IMR-90 (cell line): ENCODE measurements at regions not wholly inside any gene's neighbourhood (a gene's known extent, or its start where the extent isn't known, plus 50 kb on each side); places are given as distances from the start of the nearest gene placed in this dataset.
"Not testable (repeated sequence)": the region's sequence is repeated elsewhere in the genome, so short reads cannot be mapped to it uniquely, and the experiment has no call there.

ENCODE experiments used
- BHLHE40 ChIP-seq: fragments of 150-350 bp; IDR thresholded peaks from 2 replicates; pipeline ENCODE4 v1.6.1; 2016; ENCODE audit warnings: mild to moderate bottlenecking, low read depth, low read length
- CEBPB ChIP-seq: IDR thresholded peaks from 2 replicates; pipeline ENCODE4 v1.6.1; 2012; ENCODE audit warnings: low read depth, low read length, improper control_type of control experiment
- CTCF ChIP-seq: conservative IDR thresholded peaks from 2 replicates; pipeline ENCODE4 v1.5.1; 2012; ENCODE audit warnings: mild to moderate bottlenecking, low read depth, low read length, improper control_type of control experiment
- FOS ChIP-seq: fragments of 150-350 bp; IDR thresholded peaks from 2 replicates; pipeline ENCODE4 v1.6.1; 2016; ENCODE audit warnings: low read depth, low read length
- POLR2A ChIP-seq: IDR thresholded peaks from 2 replicates; pipeline ENCODE4 v1.6.1; 2012; ENCODE audit warnings: mild to moderate bottlenecking, low read depth, low read length
- RAD21 ChIP-seq: IDR thresholded peaks from 2 replicates; pipeline ENCODE4 v1.6.1; 2012; ENCODE audit warnings: low read length, improper control_type of control experiment
- RCOR1 ChIP-seq: IDR thresholded peaks from 2 replicates; pipeline ENCODE4 v1.6.1; 2012; ENCODE audit warnings: mild to moderate bottlenecking, low read length, improper control_type of control experiment; ENCODE audit not compliant: insufficient replicate concordance
- SMC3 ChIP-seq: fragments of 150-350 bp; IDR thresholded peaks from 2 replicates; pipeline ENCODE4 v1.6.1; 2016; ENCODE audit warnings: low read depth, mild to moderate bottlenecking, antibody characterized with exemption, low read length, moderate library complexity
- TF ChIP-seq, protein P1 (sequence below): fragments of 150-350 bp; IDR thresholded peaks from 2 replicates; pipeline ENCODE4 v1.6.1; 2016; ENCODE audit warnings: low read depth, mild to moderate bottlenecking, low read length, moderate library complexity, borderline replicate concordance
- TF ChIP-seq, protein P2 (sequence below): fragments of 150-350 bp; IDR thresholded peaks from 2 replicates; pipeline ENCODE4 v1.6.1; 2017; ENCODE audit warnings: mild to moderate bottlenecking, antibody characterized with exemption, low read length, low read depth

- TF ChIP-seq CTCF, RCOR1, CEBPB, RAD21, FOS, POLR2A, SMC3, BHLHE40: not testable (repeated sequence)
- TF ChIP-seq, protein P1, sequence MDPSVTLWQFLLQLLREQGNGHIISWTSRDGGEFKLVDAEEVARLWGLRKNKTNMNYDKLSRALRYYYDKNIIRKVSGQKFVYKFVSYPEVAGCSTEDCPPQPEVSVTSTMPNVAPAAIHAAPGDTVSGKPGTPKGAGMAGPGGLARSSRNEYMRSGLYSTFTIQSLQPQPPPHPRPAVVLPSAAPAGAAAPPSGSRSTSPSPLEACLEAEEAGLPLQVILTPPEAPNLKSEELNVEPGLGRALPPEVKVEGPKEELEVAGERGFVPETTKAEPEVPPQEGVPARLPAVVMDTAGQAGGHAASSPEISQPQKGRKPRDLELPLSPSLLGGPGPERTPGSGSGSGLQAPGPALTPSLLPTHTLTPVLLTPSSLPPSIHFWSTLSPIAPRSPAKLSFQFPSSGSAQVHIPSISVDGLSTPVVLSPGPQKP: not testable (repeated sequence)
- TF ChIP-seq, protein P2, sequence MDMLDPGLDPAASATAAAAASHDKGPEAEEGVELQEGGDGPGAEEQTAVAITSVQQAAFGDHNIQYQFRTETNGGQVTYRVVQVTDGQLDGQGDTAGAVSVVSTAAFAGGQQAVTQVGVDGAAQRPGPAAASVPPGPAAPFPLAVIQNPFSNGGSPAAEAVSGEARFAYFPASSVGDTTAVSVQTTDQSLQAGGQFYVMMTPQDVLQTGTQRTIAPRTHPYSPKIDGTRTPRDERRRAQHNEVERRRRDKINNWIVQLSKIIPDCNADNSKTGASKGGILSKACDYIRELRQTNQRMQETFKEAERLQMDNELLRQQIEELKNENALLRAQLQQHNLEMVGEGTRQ: not testable (repeated sequence)
Measured at GRCh38 chr1:88623101-88623500, 61.0 kb upstream of the PKN2 start.
